HFF-Myc (cell line): ENCODE measurements at regions not wholly inside any gene's neighbourhood (a gene's known extent, or its start where the extent isn't known, plus 50 kb on each side); places are given as distances from the start of the nearest gene placed in this dataset.

Experiments used
- DNase-seq: peaks from one replicate; pipeline ENCODE4 v3.0.0-alpha.2; 2011; ENCODE audit warnings: low read depth; ENCODE audit errors: extremely low read depth
- H3K4me3 ChIP-seq: replicated peaks from 2 replicates; pipeline ENCODE4 v1.5.1; 2011; ENCODE audit warnings: low read depth, mild to moderate bottlenecking, control low read depth, low read length
- TF ChIP-seq, protein P1 (sequence below): IDR thresholded peaks from 2 replicates; pipeline ENCODE4 v1.5.1; 2012; ENCODE audit warnings: mild to moderate bottlenecking, low read depth, low read length, control low read depth; ENCODE audit errors: missing control alignments

DNA sequence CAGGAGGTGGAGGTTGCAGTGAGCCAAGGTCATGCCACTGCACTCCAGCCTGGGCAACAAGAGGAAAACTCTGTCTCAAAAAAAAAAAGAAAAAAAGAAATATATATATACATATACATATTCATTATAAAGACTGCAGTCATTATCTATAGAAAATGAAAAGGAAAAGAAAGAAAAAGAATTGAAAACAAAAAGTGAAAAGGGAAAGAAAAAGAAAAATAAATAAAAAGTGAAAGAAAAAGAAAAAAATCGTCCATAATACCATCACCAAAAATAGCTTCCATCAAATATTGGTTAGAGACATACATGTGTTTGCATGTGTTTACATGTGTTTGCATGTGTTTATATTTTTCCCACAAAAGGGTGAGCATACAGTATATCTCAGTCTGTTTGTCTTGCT, 105.5 kb upstream of the PARD3 start:
- H3K4me3 ChIP-seq = no peak overlapping the region
- DNase-seq = no peak
- TF ChIP-seq, protein P1, sequence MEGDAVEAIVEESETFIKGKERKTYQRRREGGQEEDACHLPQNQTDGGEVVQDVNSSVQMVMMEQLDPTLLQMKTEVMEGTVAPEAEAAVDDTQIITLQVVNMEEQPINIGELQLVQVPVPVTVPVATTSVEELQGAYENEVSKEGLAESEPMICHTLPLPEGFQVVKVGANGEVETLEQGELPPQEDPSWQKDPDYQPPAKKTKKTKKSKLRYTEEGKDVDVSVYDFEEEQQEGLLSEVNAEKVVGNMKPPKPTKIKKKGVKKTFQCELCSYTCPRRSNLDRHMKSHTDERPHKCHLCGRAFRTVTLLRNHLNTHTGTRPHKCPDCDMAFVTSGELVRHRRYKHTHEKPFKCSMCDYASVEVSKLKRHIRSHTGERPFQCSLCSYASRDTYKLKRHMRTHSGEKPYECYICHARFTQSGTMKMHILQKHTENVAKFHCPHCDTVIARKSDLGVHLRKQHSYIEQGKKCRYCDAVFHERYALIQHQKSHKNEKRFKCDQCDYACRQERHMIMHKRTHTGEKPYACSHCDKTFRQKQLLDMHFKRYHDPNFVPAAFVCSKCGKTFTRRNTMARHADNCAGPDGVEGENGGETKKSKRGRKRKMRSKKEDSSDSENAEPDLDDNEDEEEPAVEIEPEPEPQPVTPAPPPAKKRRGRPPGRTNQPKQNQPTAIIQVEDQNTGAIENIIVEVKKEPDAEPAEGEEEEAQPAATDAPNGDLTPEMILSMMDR = no peak

GRCh38 chr10:34918776-34919315, 103.8 kb upstream of the PARD3 start:
- TF ChIP-seq, protein P1 = no peak
- no peak for DNase-seq
- no peak overlapping the region for H3K4me3 ChIP-seq

- DNase-seq = no peak
- H3K4me3 ChIP-seq = no peak overlapping the region
- TF ChIP-seq, protein P1 = no peak
Measured at GRCh38 chr10:34918060-34918775, 103.1 kb upstream of the PARD3 start.

GRCh38 chr10:34916314-34916713, 101.2 kb upstream of the PARD3 start:
- TF ChIP-seq, protein P1 = no peak
- peak; percentile 77 for DNase-seq
- H3K4me3 ChIP-seq = no peak overlapping the region

- no peak overlapping the region for H3K4me3 ChIP-seq
- TF ChIP-seq, protein P1 = no peak
- no peak for DNase-seq
Measured at GRCh38 chr10:34912771-34913170, 97.7 kb upstream of the PARD3 start.

DNA sequence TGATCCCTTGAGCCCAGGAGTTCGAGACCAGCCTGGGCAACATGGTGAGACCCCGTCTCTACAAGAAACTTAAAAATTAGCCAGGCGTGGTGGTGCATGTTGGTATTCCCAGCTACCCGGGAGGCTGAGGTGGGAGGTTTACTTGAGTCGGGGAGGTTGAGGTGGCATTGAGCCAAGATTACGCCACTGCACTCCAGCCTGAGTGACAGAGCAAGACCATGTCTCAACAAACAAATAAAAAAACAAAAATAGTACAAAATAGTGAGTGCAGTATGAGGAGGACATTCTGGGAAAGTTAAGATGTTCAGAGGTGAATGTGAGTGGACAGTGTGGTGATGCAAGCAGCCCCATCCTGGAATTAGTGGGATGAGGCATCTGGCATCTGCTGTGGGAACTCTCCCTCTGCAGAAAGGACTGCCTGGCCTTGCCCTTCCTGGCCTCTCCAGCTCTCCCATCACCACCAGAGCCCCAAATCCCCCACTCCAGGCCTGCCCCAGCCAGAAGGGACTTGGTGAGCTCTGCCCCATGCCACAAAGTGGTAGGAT, 96.6 kb upstream of the PARD3 start:
- H3K4me3 ChIP-seq = no peak overlapping the region
- TF ChIP-seq, protein P1 = no peak
- DNase-seq = no peak
